K562 (cell line): ENCODE measurements at regions not wholly inside any gene's neighbourhood (a gene's known extent, or its start where the extent isn't known, plus 50 kb on each side); places are given as distances from the start of the nearest gene placed in this dataset.

Source experiments
- ATAC-seq: fragments of 200-7000 bp; cut with Tn5 transposase; 3 replicates; pipeline ENCODE4 v1.9.1; 2020; ENCODE audit warnings: moderate library complexity
- BruUV-seq: library from RNA; stranded (reverse); fragments of 400-500 nt; replicated peaks from 2 replicates; lab custom pipeline; 2021; lab: Mats Ljungman, UMichigan
- CTCF ChIA-PET: fragments of 300-600 bp; formaldehyde crosslinking; extraction: SDS; loops from one replicate; lab custom pipeline; 2021; ENCODE audit warnings: low intra/inter-chr PET ratio; lab: Yijun Ruan, JAX
- POLR2A ChIA-PET: fragments of 300-600, 350-650 bp; sonication (Branson Sonifier 250); formaldehyde crosslinking; extraction: SDS; loops from one replicate; lab custom pipeline; 2021; ENCODE audit warnings: antibody characterized with exemption, inconsistent platforms; lab: Yijun Ruan, JAX
- DNase-seq, 4 experiments: peaks; one replicate each; pipeline versions ENCODE4 v3.0.0 to v3.0.0-alpha.2; 2011 to 2018; ENCODE audit warnings: low spot score in 3 of 4, mixed read lengths in 3 of 4; ENCODE audit errors: extremely low read depth in 1 of 4
- FAIRE-seq: peaks from 2 replicates; lab custom pipeline; 2011; peaks lifted over from hg19 to GRCh38; lab: Jason Lieb, UNC
- H2AFZ ChIP-seq: 2 replicates; pipeline ENCODE4 v1.6.0; 2011; ENCODE audit warnings: low read depth, low read length, control low read depth, inconsistent platforms
- H3K27ac ChIP-seq: fragments of 200-600 bp; 3 replicates; pipeline ENCODE4 v1.8.0; 2011; ENCODE audit warnings: low read depth, mild to moderate bottlenecking, control low read depth, inconsistent platforms, low read length, moderate library complexity, mixed read lengths; ENCODE audit errors: extremely low read depth
- H3K27me3 ChIP-seq, 2 experiments: fragments of 300-600 bp in 1 of 2; 2 replicates in 1 of 2; 3 replicates in 1 of 2; pipeline versions ENCODE4 v1.6.0 to v1.8.0; 2011; ENCODE audit warnings: inconsistent platforms in 2 of 2, low read length in 2 of 2, mild to moderate bottlenecking in 1 of 2, mixed read lengths in 1 of 2, moderate library complexity in 1 of 2; ENCODE audit not compliant: control insufficient read depth in 2 of 2, insufficient read depth in 2 of 2
- H3K36me3 ChIP-seq: fragments of 300-600 bp; 3 replicates; pipeline ENCODE4 v1.8.0; 2011; ENCODE audit warnings: mild to moderate bottlenecking, low read length, inconsistent platforms; ENCODE audit not compliant: control insufficient read depth, insufficient read depth
- H3K4me1 ChIP-seq, 2 experiments: fragments of 200-600 bp in 1 of 2; replicated peaks in 1 of 2; 2 replicates in 1 of 2; 3 replicates in 1 of 2; pipeline versions ENCODE4 v1.5.1 to v1.8.0; 2011; ENCODE audit warnings: inconsistent platforms in 2 of 2, low read length in 2 of 2, mild to moderate bottlenecking in 1 of 2, mixed read lengths in 1 of 2, moderate library complexity in 1 of 2; ENCODE audit not compliant: control insufficient read depth in 2 of 2, insufficient read depth in 2 of 2
- H3K4me2 ChIP-seq: 2 replicates; pipeline ENCODE4 v1.6.1; 2011; ENCODE audit warnings: low read length, control low read depth, inconsistent platforms, mixed read lengths; ENCODE audit not compliant: insufficient read depth
- H3K4me3 ChIP-seq: fragments of 200-600 bp; sonication (generic), shearing (Covaris generic); 2 replicates; pipeline ENCODE4 v1.5.1; 2016; ENCODE audit warnings: control low read depth, inconsistent platforms
- H3K79me2 ChIP-seq: fragments of 200-600 bp; 3 replicates; pipeline ENCODE4 v1.8.0; 2011; ENCODE audit warnings: low read length, inconsistent platforms; ENCODE audit not compliant: control insufficient read depth, insufficient read depth
- H3K9ac ChIP-seq, 2 experiments: 2 replicates each; pipeline versions ENCODE4 v1.6.0 to v1.6.1; 2011; ENCODE audit warnings: low read depth in 2 of 2, low read length in 2 of 2, control low read depth in 1 of 2, inconsistent platforms in 1 of 2, mild to moderate bottlenecking in 1 of 2, mixed read lengths in 1 of 2; ENCODE audit not compliant: insufficient read depth in 1 of 2
- H3K9me1 ChIP-seq: one replicate; pipeline ENCODE4 v1.6.0; 2011; ENCODE audit warnings: inconsistent platforms, mild to moderate bottlenecking, low read length, moderate library complexity; ENCODE audit not compliant: control insufficient read depth, insufficient read depth
- H3K9me3 ChIP-seq: replicated peaks from 2 replicates; pipeline ENCODE4 v1.5.1; 2011; ENCODE audit warnings: low read depth, low read length, inconsistent platforms; ENCODE audit not compliant: control insufficient read depth, insufficient read depth
- H4K20me1 ChIP-seq: replicated peaks from 2 replicates; pipeline ENCODE4 v1.6.1; 2011; ENCODE audit warnings: low read length, inconsistent platforms, mixed read lengths; ENCODE audit not compliant: control insufficient read depth, insufficient read depth
- COPS2 ChIP-seq: fragments of 450-650 bp; conservative IDR thresholded peaks from 2 replicates; pipeline ENCODE4 v1.6.1; 2016; ENCODE audit warnings: mild to moderate bottlenecking, moderate library complexity
- HIVEP1 ChIP-seq: fragments of 250-450 bp; sonication (Bioruptor Pico); IDR thresholded peaks from 2 replicates; pipeline ENCODE4 v1.4.0; 2020; ENCODE audit warnings: mild to moderate bottlenecking
- IRF2 ChIP-seq: sonication (generic); formaldehyde crosslinking; IDR thresholded peaks from 2 replicates; pipeline ENCODE4 v1.8.1; 2022; ENCODE audit warnings: mild to moderate bottlenecking, missing genetic modification reagents
- KDM5B ChIP-seq: fragments of 200-600 bp; sonication (generic); IDR thresholded peaks from 2 replicates; pipeline ENCODE4 v1.6.1; 2012; ENCODE audit warnings: low read depth, mild to moderate bottlenecking, moderate library complexity, low read length, control low read depth, inconsistent platforms; ENCODE audit not compliant: insufficient replicate concordance
- MCM5 ChIP-seq: fragments of 450-650 bp; IDR thresholded peaks from 2 replicates; pipeline ENCODE4 v1.6.1; 2016; ENCODE audit warnings: low read depth
- NR2C2 ChIP-seq, 2 experiments: fragments of 200-800 bp in 1 of 2; sonication (Bioruptor generic) in 1 of 2; sonication (generic) in 1 of 2; formaldehyde crosslinking in 1 of 2; IDR thresholded peaks; 2 replicates each; pipeline versions ENCODE4 v1.6.1 to v1.8.0; 2016 to 2022; ENCODE audit warnings: mild to moderate bottlenecking in 1 of 2, missing compliant biosample characterization in 1 of 2, missing genetic modification characterization in 1 of 2, missing genetic modification reagents in 1 of 2
- RCOR1 ChIP-seq, 2 experiments: IDR thresholded peaks; 2 replicates each; pipeline ENCODE4 v1.6.1; 2012; ENCODE audit warnings: low read depth in 2 of 2, low read length in 2 of 2, borderline replicate concordance in 1 of 2, improper control_type of control experiment in 1 of 2
- SAP30 ChIP-seq: fragments of 200-600 bp; sonication (generic); IDR thresholded peaks from 2 replicates; pipeline ENCODE4 v1.6.1; 2012; ENCODE audit warnings: borderline replicate concordance, low read depth, mild to moderate bottlenecking, moderate library complexity, low read length, control low read depth, inconsistent platforms; ENCODE audit not compliant: insufficient read depth, poor library complexity, severe bottlenecking
- SMAD2 ChIP-seq: fragments of 150-350 bp; IDR thresholded peaks from 2 replicates; pipeline ENCODE4 v1.6.1; 2014; ENCODE audit warnings: low read depth, mild to moderate bottlenecking, low read length
- SRF ChIP-seq, 2 experiments: fragments of 250-450, 450-650 bp in 1 of 2; sonication (Bioruptor Pico) in 1 of 2; sonication (generic) in 1 of 2; formaldehyde crosslinking; IDR thresholded peaks; 2 replicates each; pipeline versions ENCODE4 v1.5.0 to v1.5.1; 2020 to 2022; ENCODE audit warnings: mild to moderate bottlenecking in 1 of 2, missing genetic modification reagents in 1 of 2
- TAF1 ChIP-seq: IDR thresholded peaks from 2 replicates; pipeline ENCODE4 v1.6.1; 2011; ENCODE audit warnings: mild to moderate bottlenecking, low read length, moderate library complexity; ENCODE audit not compliant: insufficient read depth, control insufficient read depth, severe bottlenecking; ENCODE audit errors: extremely low read depth
- TEAD4 ChIP-seq, 2 experiments: sonication (generic) in 1 of 2; formaldehyde crosslinking in 1 of 2; IDR thresholded peaks; 2 replicates each; pipeline versions ENCODE4 v1.6.1 to v1.8.0; 2012 to 2022; ENCODE audit warnings: borderline replicate concordance in 1 of 2, inconsistent platforms in 1 of 2, low read length in 1 of 2, mild to moderate bottlenecking in 1 of 2, missing genetic modification reagents in 1 of 2
- THRAP3 ChIP-seq: fragments of 450-650 bp; IDR thresholded peaks from 2 replicates; pipeline ENCODE4 v1.6.1; 2016; ENCODE audit warnings: mild to moderate bottlenecking, inconsistent platforms, borderline replicate concordance
- YBX1 ChIP-seq: fragments of 450-650 bp; IDR thresholded peaks from 2 replicates; pipeline ENCODE4 v1.7.1; 2016; ENCODE audit warnings: mild to moderate bottlenecking
- ZNF143 ChIP-seq: sonication (generic); formaldehyde crosslinking; IDR thresholded peaks from 2 replicates; pipeline ENCODE4 v1.9.0; 2022; ENCODE audit warnings: mild to moderate bottlenecking, missing genetic modification reagents
- ZNF551 ChIP-seq: fragments of 250-450 bp; sonication (Bioruptor Pico); IDR thresholded peaks from 2 replicates; pipeline ENCODE4 v1.5.0; 2021; ENCODE audit warnings: mild to moderate bottlenecking, moderate library complexity
- WGBS: fragments of 100-300 bp; shearing (Covaris generic); methylation state at CpG from one replicate; pipeline ENCODE4 v1.1.6; 2016; ENCODE audit warnings: low coverage, mixed read lengths; ENCODE audit not compliant: insufficient coverage; ENCODE audit errors: missing lambda C conversion rate; 5-methylcytosine and 5-hydroxymethylcytosine counted together
- in situ Hi-C: fragments of 300-500 bp; cut with MboI; formaldehyde crosslinking; loops from 4 replicates; pipeline ENCODE4 v1.15.0; 2018; ENCODE audit warnings: inconsistent platforms, mixed read lengths
- intact Hi-C: fragments of 100-400 bp; cut with micrococcal nuclease; formaldehyde crosslinking; loops from 2 replicates; pipeline ENCODE4 v1.14.2; 2022
- TF ChIP-seq, protein P1 (sequence below): fragments of 450-650 bp; IDR thresholded peaks from 2 replicates; pipeline ENCODE4 v1.6.1; 2016; ENCODE audit warnings: low read depth, mild to moderate bottlenecking, moderate library complexity
- TF ChIP-seq, protein P2 (sequence below): IDR thresholded peaks from 3 replicates; pipeline ENCODE4 v1.6.1; 2011; ENCODE audit warnings: borderline replicate concordance, mild to moderate bottlenecking, moderate library complexity; ENCODE audit not compliant: insufficient read length; ENCODE audit errors: extremely low read depth

DNA sequence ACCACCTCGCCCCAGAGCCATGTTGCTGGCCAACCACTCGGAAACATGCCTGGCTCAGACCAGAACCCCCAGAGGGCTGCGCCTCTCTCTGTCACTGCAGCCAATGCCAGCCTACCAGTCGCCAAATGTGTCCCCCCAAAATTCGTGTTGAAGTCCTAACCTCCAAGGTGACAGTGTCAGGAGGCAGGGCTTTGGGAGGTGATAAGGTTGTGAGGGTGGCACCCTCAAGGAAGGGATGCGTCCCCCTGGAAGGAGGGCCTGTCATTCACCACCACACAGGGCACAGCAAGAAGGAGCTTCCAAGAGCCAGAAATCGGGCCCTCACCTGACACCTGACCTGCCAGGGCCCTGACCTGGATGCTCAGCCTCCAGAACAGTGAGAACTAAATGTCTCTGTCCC lies 291.9 kb upstream of the SALL3 start:
- H3K4me2 ChIP-seq: no peak overlapping the region
- H4K20me1 ChIP-seq: no peaks in the 10 kb centered on the region
- no peak overlapping the region for H3K27ac ChIP-seq
- FAIRE-seq: no peak
- H3K4me1 ChIP-seq: no peaks in the 10 kb centered on the region
- ChIA-PET POLR2A (interaction anchor here (0.7 kb wide), 1 partner anchor 316 kb away, joined by 3 read pairs; no protein-coding TSS in a partner anchor), CTCF (no interaction called here)
- H2AFZ ChIP-seq: no peak overlapping the region
- no peaks in the 10 kb centered on the region for H3K79me2 ChIP-seq
- H3K36me3 ChIP-seq: no peaks in the 10 kb centered on the region
- no peak for ATAC-seq
- WGBS: 0% methylated on average over 7 of the region's 7 CpGs
- TF ChIP-seq SMAD2 (no peak), ZNF143 (CRISPR knock-in tag) (no peak), THRAP3 (no peak), TEAD4 (IDR thresholded peaks at IDR 0.05; ENCODE audit: low read length) (no peak), TEAD4 (CRISPR knock-in tag; IDR thresholded peaks at IDR 0.05; ENCODE audit: borderline replicate concordance) (no peak), IRF2 (no peak), SAP30 (no peak), SRF (CRISPR knock-in tag; IDR thresholded peaks at IDR 0.05) (no peak), COPS2 (no peak), ZNF551 (CRISPR knock-in tag) (no peak), RCOR1 (IDR thresholded peaks at IDR 0.05; ENCODE audit: borderline replicate concordance in 1 of 2, low read depth in 2 of 2, low read length in 2 of 2) (no peak), MCM5 (no peak), HIVEP1 (CRISPR knock-in tag) (no peak), NR2C2 (CRISPR knock-in tag; IDR thresholded peaks at IDR 0.05) (no peak), NR2C2 (tag; IDR thresholded peaks at IDR 0.05) (no peak), KDM5B (no peak), TAF1 (no peak), YBX1 (no peak)
- TF ChIP-seq, protein P1, sequence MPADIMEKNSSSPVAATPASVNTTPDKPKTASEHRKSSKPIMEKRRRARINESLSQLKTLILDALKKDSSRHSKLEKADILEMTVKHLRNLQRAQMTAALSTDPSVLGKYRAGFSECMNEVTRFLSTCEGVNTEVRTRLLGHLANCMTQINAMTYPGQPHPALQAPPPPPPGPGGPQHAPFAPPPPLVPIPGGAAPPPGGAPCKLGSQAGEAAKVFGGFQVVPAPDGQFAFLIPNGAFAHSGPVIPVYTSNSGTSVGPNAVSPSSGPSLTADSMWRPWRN: no peak
- TF ChIP-seq, protein P2, sequence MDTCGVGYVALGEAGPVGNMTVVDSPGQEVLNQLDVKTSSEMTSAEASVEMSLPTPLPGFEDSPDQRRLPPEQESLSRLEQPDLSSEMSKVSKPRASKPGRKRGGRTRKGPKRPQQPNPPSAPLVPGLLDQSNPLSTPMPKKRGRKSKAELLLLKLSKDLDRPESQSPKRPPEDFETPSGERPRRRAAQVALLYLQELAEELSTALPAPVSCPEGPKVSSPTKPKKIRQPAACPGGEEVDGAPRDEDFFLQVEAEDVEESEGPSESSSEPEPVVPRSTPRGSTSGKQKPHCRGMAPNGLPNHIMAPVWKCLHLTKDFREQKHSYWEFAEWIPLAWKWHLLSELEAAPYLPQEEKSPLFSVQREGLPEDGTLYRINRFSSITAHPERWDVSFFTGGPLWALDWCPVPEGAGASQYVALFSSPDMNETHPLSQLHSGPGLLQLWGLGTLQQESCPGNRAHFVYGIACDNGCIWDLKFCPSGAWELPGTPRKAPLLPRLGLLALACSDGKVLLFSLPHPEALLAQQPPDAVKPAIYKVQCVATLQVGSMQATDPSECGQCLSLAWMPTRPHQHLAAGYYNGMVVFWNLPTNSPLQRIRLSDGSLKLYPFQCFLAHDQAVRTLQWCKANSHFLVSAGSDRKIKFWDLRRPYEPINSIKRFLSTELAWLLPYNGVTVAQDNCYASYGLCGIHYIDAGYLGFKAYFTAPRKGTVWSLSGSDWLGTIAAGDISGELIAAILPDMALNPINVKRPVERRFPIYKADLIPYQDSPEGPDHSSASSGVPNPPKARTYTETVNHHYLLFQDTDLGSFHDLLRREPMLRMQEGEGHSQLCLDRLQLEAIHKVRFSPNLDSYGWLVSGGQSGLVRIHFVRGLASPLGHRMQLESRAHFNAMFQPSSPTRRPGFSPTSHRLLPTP: no peak
- intact Hi-C loops: no loop called here
- no peak for DNase-seq
- no peaks in the 10 kb centered on the region for H3K9me1 ChIP-seq
- H3K9me3 ChIP-seq: no peaks in the 10 kb centered on the region
- H3K9ac ChIP-seq: no peak overlapping the region
- H3K27me3 ChIP-seq: peaks cover 0 to 26% of the 10 kb centered on the region in 2 experiments; a peak in 4 of 5 replicates
- BruUV-seq: no TSS peak
- in situ Hi-C loops: no loop called here
- H3K4me3 ChIP-seq: no peak overlapping the region
